ENCODE measurements at regions not wholly inside any gene's neighbourhood (a gene's known extent, or its start where the extent isn't known, plus 50 kb on each side); places are given as distances from the start of the nearest gene placed in this dataset.

DNA sequence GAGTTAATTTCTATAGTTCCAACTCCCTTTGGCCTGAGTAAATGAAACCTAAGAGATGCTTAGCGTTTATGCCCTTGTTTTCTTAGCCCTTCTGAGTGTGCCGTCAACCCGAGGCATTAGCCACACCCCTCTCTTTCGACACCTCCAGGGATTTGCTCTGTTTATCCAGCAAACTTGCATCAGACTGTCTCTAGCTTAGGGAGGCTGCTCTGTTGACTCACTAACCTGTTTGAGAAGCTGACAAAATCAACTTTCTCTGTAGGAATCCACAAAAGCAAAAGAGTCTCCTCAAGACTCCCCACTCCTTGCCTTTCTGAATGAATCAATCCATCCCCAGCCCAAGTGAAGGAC, 317.6 kb downstream of the TNS1 start:
- DNase-seq: no peak

DNA sequence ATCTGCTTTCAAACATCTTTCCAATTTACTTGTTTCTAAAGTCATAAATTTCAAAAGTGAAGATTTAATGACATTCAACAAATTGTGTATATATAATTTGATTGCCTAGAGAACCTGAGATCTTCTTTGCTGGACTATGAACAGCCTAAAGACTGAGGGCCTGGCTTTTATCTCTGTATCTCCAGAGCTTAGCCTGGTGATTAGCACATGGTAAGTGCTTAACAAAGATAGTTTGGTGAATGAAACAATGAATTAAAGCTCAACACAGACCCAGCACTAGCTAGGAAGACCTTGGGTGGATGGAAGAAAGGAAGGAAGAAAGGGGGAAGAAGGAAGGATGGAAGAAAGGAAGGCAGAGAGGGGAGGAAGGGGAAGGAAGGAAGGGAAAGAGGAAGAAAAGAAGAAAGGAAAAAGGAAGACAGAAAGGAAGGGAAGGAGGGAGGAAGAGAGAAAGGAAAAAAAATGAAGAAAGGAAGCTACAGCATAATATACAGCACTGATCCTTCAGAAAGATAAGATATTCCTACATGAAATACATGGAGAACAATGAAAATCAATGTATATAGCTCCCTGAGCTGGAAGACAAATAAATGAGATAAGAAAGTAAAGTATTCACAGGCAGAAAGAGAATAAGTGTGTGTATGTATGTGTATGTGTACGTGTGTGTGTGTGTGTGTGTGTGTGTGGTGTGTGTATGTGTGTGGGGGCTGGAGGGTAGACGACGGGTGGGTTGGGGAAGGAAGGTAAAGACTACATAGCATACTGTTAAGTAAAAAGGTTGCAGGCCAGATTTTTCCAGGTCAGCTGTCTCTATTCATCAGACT, 318.2 kb downstream of the TNS1 start:
- DNase-seq: no peak

DNA sequence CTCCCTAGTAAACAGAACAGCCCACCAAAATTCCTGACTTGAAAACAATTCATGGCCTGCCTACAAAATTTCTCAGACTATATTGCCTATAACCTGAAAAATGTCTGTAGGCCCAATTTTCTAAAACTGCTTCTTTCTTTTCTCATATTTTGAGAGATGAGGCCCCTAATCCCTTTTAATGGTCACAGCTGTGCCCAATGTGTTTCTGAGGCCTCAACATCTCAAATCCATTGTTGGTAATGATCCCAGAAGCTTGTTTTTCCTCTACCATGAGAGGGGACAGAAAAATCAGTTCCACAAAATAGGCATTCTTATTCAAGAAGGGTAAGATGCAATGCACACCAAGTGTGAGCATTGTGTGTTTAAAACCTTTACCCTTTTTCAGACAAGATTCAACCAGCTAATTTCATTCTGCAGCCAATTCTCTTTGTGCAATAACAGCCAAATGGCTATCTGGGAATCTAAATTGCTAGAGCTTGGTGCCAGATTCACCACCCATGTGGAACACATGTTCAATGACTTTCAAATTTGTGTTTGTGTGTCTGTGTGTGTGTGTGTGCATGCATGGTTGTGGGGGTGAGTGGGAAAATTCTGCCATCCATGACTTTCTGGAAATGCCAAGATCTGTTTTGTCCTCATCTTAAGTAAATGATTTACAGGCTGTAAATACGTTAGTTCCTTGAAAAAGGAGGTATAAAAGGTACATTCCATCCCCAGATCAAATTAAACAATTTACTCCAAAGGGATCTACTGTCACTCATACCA, 319.5 kb downstream of the TNS1 start:
- no peak for DNase-seq

DNA sequence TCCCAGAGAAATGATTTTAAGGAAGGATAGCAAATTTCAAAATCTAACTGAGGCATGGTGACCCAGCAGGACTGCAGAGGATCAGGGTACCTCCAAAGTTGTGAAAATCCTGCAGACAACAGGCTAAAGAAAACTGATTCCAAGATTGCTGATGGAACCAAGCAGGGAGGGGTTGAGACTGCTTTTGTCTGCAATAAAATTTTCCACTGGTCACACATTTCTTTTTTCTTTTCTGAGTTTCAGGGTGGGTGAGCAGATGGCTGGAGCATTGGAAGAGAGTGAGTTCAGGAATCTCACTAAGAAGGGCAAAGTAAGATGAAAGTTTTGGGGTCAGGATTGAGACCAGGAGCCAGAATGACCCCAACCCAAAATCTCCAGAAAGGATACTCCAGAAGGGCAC, 321.0 kb downstream of the TNS1 start:
- DNase-seq: no peak

DNA sequence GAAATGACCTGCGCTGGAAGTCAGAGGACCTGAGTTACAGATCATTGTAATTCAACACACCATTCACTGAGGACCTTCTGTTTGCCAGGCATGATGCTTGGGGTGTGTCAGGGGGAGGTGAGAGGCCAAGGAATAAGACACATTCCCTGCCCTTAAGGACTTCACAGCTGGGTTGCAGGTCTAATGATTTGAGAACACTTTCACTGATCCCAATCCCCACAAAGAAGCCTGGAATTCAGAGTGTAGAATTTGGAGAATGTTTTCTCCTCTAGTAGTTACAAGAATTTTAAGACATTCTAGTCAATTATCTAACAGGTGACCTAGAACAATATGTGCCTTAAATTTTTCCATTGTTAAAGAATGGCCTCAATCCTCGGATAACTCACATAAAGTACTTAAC, 322.4 kb downstream of the TNS1 start:
- DNase-seq: no peak

DNA sequence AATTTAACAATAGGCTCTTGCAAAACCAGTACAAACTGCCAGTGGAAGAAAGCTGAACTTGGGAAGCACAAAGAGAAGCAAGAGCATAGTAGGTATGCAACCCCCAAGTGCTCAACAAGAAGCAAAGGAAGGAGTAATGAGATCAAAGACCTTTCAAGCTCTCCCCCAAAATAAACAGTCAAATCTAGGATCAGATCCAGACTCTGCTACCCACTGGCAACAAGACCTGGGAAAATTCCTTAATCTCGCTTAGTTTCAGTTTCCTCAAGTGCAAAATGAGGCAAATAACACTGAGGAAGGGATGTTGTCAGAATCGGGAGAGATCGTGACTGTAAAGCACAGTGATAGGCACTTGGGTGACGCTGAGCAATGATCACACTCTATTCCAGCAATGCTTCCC, 329.2 kb downstream of the TNS1 start:
- no peak for DNase-seq

DNA sequence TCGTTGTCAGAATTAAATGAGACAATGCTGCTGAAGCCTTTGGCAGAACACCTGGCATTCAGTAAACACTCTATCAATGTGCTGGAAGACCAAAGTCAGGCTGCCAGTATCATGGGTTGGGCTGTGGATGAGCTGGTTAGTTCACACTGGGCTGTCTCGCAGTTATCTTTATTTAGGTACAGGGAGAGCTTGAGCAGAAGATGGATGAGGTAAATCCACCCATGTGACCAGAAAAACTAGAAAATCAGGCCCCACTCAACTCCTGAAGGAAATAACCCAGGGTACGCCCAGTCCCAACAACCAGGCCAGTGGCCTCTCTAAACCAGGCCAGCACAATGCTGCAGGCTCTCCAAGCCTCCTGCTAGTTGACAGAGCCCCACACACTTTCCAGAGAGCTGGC, 330.3 kb downstream of the TNS1 start:
- no peak for DNase-seq

DNA sequence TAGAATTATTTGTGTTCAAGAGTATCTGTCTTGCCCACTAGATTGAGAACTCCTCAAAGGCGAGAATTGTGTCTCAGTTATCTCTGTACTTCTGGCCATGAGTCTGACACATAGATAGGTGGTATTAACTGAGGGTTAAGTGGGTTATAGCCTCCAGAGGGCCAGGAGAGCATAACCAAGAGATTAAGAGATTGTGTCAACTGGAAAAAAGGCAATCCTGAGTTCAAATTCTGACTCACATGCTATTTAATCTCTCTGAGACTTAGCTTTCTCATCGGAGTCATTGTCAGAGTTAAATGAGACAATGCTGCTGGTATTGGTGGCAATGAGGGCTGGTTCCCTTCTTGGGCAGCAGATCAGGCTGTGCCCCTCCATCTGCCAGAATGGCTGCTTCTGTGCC, 330.9 kb downstream of the TNS1 start:
- DNase-seq: no peak

DNA sequence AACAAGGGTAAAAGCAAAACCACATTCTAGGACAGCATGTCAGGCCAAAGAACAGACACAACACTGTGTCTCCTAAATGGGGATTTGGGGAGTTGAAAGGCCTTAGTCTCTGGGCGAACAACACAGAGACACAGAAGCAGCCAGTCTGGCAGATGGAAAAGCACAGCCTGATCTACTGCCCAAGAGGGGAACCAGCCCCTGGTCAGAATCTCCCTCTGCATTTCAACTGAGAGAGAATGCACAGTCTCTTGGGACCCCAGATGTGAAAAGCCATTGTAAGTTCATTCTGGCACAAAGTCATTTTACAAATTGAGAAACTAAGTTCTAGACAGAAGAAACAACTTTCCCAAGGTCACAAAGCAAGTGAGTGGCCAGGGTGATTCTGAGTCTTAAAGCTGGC, 331.7 kb downstream of the TNS1 start:
- DNase-seq: no peak

DNA sequence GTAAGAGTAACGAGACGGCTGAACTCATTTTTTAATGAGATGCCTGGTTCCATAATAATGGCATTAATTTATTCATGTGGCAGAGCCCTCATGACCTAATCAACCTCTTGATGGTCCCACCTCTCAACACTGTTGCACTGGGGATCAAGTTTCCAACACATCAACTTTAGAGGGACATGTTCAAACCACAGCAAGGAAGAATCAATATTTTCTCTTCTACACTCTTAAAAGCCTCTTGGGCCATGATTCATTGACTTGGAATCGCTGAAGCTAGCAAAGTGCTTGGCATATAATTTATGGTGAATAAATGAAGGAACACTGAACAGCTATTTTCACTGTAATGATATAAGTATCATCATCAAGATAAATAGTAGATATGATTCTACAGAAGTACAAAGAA, 333.0 kb downstream of the TNS1 start:
- DNase-seq: no peak

DNA sequence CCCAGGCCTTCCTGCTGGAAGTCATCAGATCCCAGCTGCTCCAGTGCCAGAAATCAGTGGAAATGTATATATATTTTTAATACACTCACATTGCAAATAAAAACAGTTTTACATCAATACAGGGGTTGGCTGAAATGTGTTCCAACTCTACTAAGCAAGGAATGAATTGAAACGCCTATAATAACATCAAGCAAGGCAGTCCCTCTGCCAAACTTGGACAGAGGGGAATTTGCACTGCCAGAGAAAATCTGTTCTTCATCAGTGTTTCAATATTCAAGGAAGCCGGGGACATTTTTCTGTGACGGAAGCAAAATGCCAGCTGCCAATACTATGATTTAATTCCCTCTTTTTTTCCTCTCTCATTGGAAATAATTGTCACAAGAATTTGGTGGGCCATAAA, 335.3 kb downstream of the TNS1 start:
- DNase-seq: no peak

DNA sequence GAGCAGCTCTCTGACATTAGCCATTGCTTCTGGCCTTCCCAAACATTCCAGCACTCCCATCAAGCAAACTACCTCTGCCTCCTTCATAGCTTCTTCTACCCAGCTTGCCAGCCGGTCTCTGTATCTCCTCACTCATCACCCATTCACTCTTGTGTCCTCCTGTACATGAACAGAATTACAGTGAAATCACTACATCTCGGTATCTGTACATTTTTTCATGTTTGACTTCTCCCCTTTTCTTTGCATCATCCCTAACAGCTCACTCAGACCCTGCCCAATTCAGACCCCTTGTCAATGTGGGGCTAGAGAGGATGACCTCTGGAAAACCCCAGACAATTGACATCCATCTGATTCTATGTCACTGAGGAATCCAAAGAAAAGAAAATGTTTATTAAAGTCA, 335.8 kb downstream of the TNS1 start:
- no peak for DNase-seq

DNA sequence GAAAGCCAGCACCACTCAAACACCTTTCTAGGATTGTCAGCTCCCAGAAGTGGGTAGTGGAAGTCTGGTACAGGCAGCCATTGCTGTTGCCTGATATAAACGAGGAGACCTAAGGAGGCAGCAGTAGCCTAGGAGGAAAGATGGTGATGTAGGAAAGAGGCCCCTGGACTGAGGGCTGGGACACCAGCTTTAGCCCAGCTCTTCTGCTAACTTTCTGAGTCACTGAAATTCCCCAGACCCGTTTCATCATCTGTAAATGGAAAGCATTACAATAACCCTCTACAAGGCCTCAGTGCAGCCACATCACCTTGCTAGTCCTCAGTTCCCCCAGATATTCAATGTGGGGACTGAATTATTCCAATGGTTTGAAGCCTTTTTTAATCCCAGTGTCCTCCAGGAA, 336.5 kb downstream of the TNS1 start:
- no peak for DNase-seq

DNA sequence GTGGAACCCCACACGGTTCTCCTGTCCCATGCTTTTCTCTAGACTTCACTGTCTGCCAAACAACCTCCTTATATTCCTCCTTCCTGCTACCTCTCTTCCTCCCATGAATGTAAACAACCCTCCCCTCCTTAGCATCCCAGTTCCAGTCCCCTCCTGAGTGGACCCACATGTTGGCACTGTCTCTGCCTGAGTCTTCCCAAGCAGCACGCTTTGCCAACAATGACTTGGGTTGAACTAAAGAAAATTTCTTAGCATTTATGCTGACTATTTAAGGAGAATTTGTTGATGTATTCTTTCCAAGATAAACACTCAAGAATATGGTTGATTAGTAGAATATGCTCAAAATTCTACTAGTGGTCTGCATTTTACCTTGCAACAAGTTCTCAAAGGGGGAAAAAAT, 338.0 kb downstream of the TNS1 start:
- DNase-seq: no peak

DNA sequence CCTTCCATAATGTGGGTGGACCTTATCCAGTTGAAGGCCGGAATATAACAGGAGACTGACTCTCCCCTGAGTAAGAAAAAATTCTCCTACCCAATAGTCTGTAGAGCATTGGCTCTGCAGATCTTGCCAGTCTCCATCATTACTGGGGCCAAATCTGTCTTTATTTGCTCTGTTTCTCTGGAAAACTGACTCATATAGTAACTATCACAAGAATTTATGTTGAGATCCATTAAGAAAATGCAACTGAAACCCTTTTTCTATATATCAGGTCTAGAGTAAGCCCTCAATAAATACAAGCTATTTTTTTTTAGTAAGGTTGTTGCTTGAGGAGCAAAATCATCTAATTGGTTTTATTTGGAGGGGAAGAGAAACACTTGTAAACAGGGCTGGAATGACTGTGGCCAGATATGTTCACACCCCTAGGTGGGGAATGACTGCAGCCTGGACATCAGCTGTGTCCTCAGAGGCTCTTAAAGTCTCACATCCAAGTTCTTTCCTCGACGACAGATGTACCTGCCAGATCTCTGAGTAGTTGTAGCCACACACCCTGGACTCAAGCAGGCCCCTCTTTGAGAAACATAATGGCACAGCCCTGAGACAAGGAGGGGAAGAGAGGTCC, 339.7 kb downstream of the TNS1 start:
- no peak for DNase-seq

DNA sequence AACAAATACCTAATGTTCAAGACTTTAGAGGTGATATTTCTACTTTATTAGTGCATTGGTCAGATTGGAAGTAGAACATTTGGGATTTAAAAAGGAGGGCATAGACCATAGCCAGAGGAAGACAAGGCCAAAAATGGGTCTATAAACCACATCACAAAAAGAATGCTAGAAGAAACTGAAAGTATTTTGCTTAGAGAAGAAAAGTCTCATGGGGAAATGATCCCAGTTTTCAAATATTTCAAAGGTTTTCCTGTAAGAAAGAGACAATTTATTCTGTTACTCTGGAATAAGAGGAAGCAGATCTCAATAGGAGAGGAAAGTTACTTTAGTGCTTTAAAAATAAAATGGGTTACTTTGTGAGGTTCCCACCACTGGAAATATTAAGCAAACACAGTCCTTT, 341.4 kb downstream of the TNS1 start:
- no peak for DNase-seq

DNA sequence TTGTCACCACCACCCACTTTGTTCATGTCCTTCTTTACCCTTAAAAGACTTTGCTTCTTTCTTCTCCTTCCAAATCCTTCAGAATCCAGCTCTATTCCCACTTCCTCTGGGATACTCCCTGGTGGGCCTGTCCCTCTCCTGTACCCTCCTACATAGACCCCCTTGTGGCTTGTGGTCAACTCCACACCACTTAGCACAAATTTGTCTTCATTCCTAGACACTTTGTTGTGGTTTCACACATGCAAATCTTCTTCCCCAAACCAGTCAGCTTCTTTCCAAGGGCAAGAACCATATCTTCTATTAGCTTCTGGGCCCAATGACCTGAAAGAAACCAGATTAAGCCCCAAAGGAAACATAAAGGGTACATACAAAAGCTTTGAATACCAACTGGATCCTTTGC, 342.4 kb downstream of the TNS1 start:
- DNase-seq: no peak

DNA sequence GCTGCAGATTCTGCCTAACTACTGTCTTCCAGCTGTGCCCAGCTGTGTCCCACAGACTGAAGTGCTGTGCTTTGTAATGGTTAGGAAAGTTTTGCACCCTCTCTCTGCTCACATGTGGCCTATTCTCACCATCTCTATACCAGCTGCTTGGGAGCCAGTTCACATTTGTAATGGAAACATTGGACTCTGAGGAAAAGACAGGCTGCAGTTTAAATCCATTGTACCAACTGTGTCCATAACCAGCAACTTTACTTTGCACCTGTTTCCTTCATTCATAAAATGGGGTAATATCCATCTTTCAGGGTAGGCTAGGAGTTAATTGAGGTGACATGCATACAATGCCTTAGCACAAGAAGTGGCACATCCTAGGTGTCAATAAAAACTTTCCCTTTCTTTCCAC, 344.0 kb downstream of the TNS1 start:
- no peak for DNase-seq

DNA sequence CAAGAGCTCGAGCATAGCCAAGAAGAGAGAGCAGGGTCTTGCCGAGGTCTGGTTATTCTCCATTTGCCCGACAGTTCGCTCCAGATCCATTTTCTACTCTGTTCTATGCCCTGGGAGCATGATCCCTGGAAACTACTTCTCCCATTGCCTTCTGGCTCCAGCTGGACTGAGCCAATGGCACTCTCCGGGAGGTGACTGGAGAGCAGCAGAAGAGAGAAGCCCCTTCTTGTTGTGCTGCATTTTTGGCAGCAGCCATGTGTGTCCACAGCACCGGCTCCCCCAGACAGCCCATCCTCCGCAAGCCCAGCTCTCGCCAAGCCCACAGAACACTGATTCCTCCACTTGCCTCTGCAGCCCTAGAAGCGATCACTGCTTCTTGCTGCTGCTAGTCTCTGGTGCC, 345.5 kb downstream of the TNS1 start:
- DNase-seq: no peak

DNA sequence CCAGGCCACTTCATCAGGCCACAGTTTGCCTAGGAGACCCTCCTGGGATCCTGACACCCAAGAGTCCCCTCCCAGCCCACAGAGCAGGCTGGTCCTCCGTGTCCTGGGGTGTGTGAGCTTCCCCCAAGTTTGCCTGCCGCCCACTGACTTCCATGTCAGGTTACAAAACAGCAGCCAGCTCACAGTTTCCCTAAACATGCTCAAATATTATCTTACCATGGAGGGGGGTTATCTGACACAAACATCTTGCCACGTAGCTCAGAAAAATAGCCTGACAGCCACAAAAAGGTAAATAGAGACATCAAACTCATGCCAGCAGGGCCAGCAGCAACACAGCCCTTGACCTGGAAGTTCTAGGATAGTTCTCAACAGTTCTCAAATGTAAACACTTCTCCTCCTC, 346.5 kb downstream of the TNS1 start:
- no peak for DNase-seq

DNA sequence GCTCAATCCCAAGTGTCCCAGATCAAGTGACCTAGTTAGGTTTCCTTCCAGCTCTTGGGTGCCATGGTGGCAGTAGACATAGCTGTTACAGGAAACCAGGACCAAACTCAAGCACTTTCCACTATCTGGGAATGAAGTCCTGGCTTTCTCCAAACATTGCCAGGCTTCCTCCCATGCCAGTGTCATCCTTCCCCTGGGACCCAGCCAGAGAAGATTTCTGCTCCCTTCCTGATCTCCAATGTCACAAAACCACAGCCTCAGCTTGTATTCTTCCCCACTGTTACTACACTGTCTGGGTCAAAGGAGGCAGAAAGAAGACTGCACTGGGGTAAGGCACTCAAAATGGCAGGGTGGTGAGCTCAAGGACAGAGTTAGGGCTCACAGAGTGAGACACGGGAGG, 347.1 kb downstream of the TNS1 start:
- no peak for DNase-seq

DNA sequence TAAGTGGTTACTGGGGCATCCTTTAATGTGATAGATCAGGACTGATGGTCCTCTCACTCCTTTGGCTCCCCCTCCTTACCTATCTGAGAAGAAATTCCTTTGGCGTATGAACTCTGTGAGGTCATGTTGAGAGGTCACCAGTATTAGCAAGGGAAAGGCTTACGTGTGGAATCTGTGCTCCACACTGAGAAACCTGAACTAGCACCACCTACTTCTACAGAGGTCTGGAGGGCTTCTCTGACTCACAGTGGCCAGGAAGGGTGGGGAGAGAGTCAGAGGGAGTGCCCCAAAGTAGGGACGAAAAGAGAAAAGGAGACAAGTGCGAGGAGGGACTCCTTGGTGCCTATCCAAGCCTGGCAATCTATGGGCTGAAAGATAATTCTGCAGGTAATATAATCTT, 348.6 kb downstream of the TNS1 start:
- DNase-seq: no peak

DNA sequence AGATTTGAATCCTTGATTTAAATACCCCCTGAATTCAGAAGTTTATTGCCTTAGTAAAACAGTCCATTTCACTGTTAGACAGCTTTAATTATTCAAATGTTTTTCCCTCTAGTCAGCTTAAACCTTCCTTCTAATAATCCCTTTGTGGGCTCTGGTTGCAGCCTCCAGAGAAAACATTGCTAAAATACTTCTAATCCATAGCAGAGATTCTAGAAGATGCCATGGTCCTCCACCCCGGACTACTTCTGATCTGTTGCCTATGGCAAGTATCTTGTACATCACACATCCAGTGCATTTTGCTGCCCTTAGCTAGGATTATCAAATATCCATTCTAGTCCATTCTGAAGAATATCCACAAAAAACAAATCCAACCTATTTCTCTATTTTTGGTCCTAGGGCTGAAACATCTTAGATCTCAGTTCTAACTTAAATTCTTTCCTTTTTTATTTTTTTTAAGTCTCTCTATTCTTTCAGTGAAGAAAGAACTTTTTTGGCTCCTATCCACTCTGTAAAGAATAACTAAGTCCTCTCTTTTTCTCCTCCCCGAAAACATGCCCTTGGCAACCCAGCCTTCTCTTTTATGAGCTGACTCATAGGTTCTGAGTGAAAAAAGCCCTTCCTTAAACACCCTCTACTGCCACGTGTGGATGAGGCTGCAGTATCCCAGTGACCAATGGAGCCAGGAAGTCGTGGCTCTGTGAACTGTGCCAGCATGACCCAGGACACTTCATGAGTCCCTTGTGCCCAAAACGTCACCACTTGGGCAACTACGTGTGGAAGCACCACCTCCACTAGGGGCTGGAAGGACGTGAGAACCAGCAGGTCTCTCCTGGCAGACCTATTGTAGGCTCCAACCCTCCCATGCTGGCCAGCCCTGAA, 349.8 kb downstream of the TNS1 start:
- DNase-seq: no peak

Measured in NCI-H1048 (cell line).